Islet of Langerhans (tissue), 1 donor: ENCODE measurements at regions not wholly inside any gene's neighbourhood (a gene's known extent, or its start where the extent isn't known, plus 50 kb on each side); places are given as distances from the start of the nearest gene placed in this dataset.

Experiments
- FAIRE-seq: peaks from one replicate; lab custom pipeline; 2011; peaks lifted over from hg19 to GRCh38; lab: Jason Lieb, UNC

GRCh38 chr9:107870221-107870620 lies 380.7 kb upstream of the KLF4 start:
- FAIRE-seq, result no peak

GRCh38 chr9:107869111-107869510 lies 379.5 kb upstream of the KLF4 start:
- FAIRE-seq, result no peak

- FAIRE-seq, result no peak
Observed at GRCh38 chr9:107868186-107868585, 378.6 kb upstream of the KLF4 start.

- no peak for FAIRE-seq
Observed at GRCh38 chr9:107867738-107868137, 378.2 kb upstream of the KLF4 start.

GRCh38 chr9:107866711-107867311 lies 377.2 kb upstream of the KLF4 start:
- FAIRE-seq, result no peak

- no peak for FAIRE-seq
Observed at GRCh38 chr9:107863396-107863795, 373.8 kb upstream of the KLF4 start.

GRCh38 chr9:107862881-107863280 lies 373.3 kb upstream of the KLF4 start:
- FAIRE-seq, result no peak

GRCh38 chr9:107862323-107862722 lies 372.8 kb upstream of the KLF4 start:
- no peak for FAIRE-seq

- FAIRE-seq, result no peak
Observed at GRCh38 chr9:107861075-107861474, 371.5 kb upstream of the KLF4 start.

GRCh38 chr9:107858260-107858659 lies 368.7 kb upstream of the KLF4 start:
- FAIRE-seq, result no peak

GRCh38 chr9:107856633-107857032 lies 367.1 kb upstream of the KLF4 start:
- FAIRE-seq, result no peak

GRCh38 chr9:107855164-107855563 lies 365.6 kb upstream of the KLF4 start:
- no peak for FAIRE-seq

- FAIRE-seq, result no peak
Observed at GRCh38 chr9:107853461-107853860, 363.9 kb upstream of the KLF4 start.

GRCh38 chr9:107852891-107853290 lies 363.3 kb upstream of the KLF4 start:
- no peak for FAIRE-seq

- no peak for FAIRE-seq
Observed at GRCh38 chr9:107850653-107851052, 361.1 kb upstream of the KLF4 start.

- no peak for FAIRE-seq
Observed at GRCh38 chr9:107847978-107848964, 358.7 kb upstream of the KLF4 start.

- no peak for FAIRE-seq
Observed at GRCh38 chr9:107842530-107842929, 353.0 kb upstream of the KLF4 start.

GRCh38 chr9:107841076-107841475 lies 351.5 kb upstream of the KLF4 start:
- no peak for FAIRE-seq

- FAIRE-seq, result no peak
Observed at GRCh38 chr9:107839371-107839770, 349.8 kb upstream of the KLF4 start.

GRCh38 chr9:107838766-107839165 lies 349.2 kb upstream of the KLF4 start:
- no peak for FAIRE-seq

GRCh38 chr9:107836300-107836699 lies 346.7 kb upstream of the KLF4 start:
- no peak for FAIRE-seq

GRCh38 chr9:107833295-107833694 lies 343.7 kb upstream of the KLF4 start:
- no peak for FAIRE-seq

GRCh38 chr9:107832871-107833270 lies 343.3 kb upstream of the KLF4 start:
- FAIRE-seq, result no peak

- FAIRE-seq, result no peak
Observed at GRCh38 chr9:107830479-107830878, 340.9 kb upstream of the KLF4 start.
